Heart left ventricle (tissue), 16 donors: ENCODE measurements at regions not wholly inside any gene's neighbourhood (a gene's known extent, or its start where the extent isn't known, plus 50 kb on each side); places are given as distances from the start of the nearest gene placed in this dataset.
A peak's percentile ranks its signal among the peaks of the same experiment; 100 is the strongest.

Experiments used
- ATAC-seq, 4 donors: fragments of 200-7000 bp; cut with Tn5 transposase; one replicate each; pipeline ENCODE4 v1.9.1; 2020 to 2022; ENCODE audit warnings: moderate library complexity in 4 of 4, mild to moderate bottlenecking in 3 of 4, moderate number of reproducible peaks in 1 of 4
- DNase-seq, 5 donors: peaks; one replicate each; pipeline ENCODE4 v3.0.0-alpha.2; 2020
- H3K27ac ChIP-seq, 12 donors: fragments of 200-600 bp; sonication (generic) in 4 of 12; one replicate each; pipeline versions ENCODE4 v1.5.0 to v1.8.0; 2016 to 2022; ENCODE audit warnings: mild to moderate bottlenecking in 2 of 12
- H3K27me3 ChIP-seq, 9 donors: fragments of 200-600 bp; sonication (generic) in 2 of 9; one replicate each; pipeline versions ENCODE4 v1.5.1 to v1.8.0; 2016 to 2022; ENCODE audit warnings: mild to moderate bottlenecking in 3 of 9
- H3K36me3 ChIP-seq, 9 donors: fragments of 200-600 bp; sonication (generic) in 2 of 9; one replicate each; pipeline versions ENCODE4 v1.5.0 to v1.8.0; 2018 to 2022; ENCODE audit warnings: mild to moderate bottlenecking in 2 of 9
- H3K4me1 ChIP-seq, 12 donors: fragments of 200-600 bp; sonication (generic) in 4 of 12; one replicate each; pipeline versions ENCODE4 v1.5.0 to v1.8.0; 2016 to 2022; ENCODE audit warnings: mild to moderate bottlenecking in 3 of 12
- H3K4me3 ChIP-seq, 12 donors: fragments of 200-600 bp; sonication (generic) in 4 of 12; one replicate each; pipeline versions ENCODE4 v1.5.0 to v1.8.0; 2017 to 2022; ENCODE audit warnings: mild to moderate bottlenecking in 9 of 12, moderate library complexity in 4 of 12
- H3K9me3 ChIP-seq, 12 donors: fragments of 200-600 bp; sonication (generic) in 4 of 12; one replicate each; pipeline versions ENCODE4 v1.5.0 to v1.8.0; 2016 to 2022; ENCODE audit warnings: mild to moderate bottlenecking in 1 of 12
- CTCF ChIP-seq, 12 donors: fragments of 200-600 bp; sonication (generic) in 4 of 12; IDR thresholded peaks; one replicate each; pipeline versions ENCODE4 v1.5.0 to v1.8.0; 2018 to 2022; ENCODE audit warnings: antibody characterized with exemption in 12 of 12, mild to moderate bottlenecking in 5 of 12
- POLR2A ChIP-seq, 2 donors: fragments of 450-650 bp; IDR thresholded peaks; one replicate each; pipeline ENCODE4 v1.6.1; 2017; ENCODE audit warnings: antibody characterized with exemption in 2 of 2, mild to moderate bottlenecking in 2 of 2, moderate library complexity in 2 of 2
- WGBS, 4 donors: extraction: QIAGEN DNeasy Blood & Tissue Kit in 2 of 4; methylation state at CpG; one replicate each; pipeline versions ENCODE4 v1.1.5 to v1.1.7; 2013 to 2018; 5-methylcytosine and 5-hydroxymethylcytosine counted together
- intact Hi-C, 10 donors: fragments of 100-400 bp; cut with DNase I; formaldehyde crosslinking; loops; one replicate each; pipeline versions ENCODE4 v1.11.1 to v1.14.2; 2022
- donor health status: ischemic (EF 13 %, LVEDD 7.1; RV severe dilation, severe dysfunction).
- donor health status: healthy with polysubstance abuse.
- donor health status: DM: no; HTN: yes; CAD: no.
- donor health status: DM: no; HTN: no; CAD: no.
- donor health status: ischemic (EF 25% LVEDD 6.9; RV normal size, moderate dysfunction).
- donor health status: ischemic (EF 25% LVEDD 5.7; RV mildly dilated, moderate dysfunction).
- donor health status: healthy.
- donor health status: DM: yes; HTN: yes; CAD: no.
- donor health status: ischemic (EF 35%, LVEDD 5.7; RV mildly dilated, moderate dysfunction).
- donor health status: nonischemic (EF 11% LVEDD 7.7; RV severe dilation, severe dysfunction).
- donor health status: DM: yes; HTN: yes; CAD: no.
- donor health status: PGD.
- donor health status: ischemic (EF 29% LVEDD 5.4; RV normal size, mild dysfunction).
- donor health status: nonischemic (EF 23%, LVEDD 6.1; RV moderate dilation, normal function).

- Histone ChIP-seq H3K9me3 (no peaks in the 10 kb centered on the region), H3K4me1 (peaks cover 0 to 13% (median 3%) of the 10 kb centered on the region in 12 donors), H3K27ac (no peak overlapping the region), H3K27me3 (no peaks in the 10 kb centered on the region), H3K36me3 (no peaks in the 10 kb centered on the region), H3K4me3 (no peak overlapping the region)
- no peak for DNase-seq
- 92 to 97% (median 97%) methylated on average over 2 of the region's 2 CpGs for WGBS, 4 donors
- intact Hi-C loops, result no loop called here
- no peak for TF ChIP-seq CTCF (IDR thresholded peaks at IDR 0.05)
- no peak for TF ChIP-seq POLR2A (IDR thresholded peaks at IDR 0.05)
- ATAC-seq, result no peak
Measured at GRCh38 chr5:33310451-33310850, 130.3 kb upstream of the TARS1 start.

GRCh38 chr5:33311893-33312292, 128.9 kb upstream of the TARS1 start:
- intact Hi-C loops, result no loop called here
- no peak overlapping the region for H3K27ac ChIP-seq
- no peaks in the 10 kb centered on the region for H3K36me3 ChIP-seq
- no peak for TF ChIP-seq CTCF (IDR thresholded peaks at IDR 0.05)
- no peak for TF ChIP-seq POLR2A (IDR thresholded peaks at IDR 0.05)
- DNase-seq (no peak), ATAC-seq (peak in 1 of 4 donors; percentile 53)
- no peaks in the 10 kb centered on the region for H3K27me3 ChIP-seq
- no peak overlapping the region for H3K4me3 ChIP-seq
- peaks cover 0 to 4% (median 0%) of the 10 kb centered on the region in 12 donors for H3K4me1 ChIP-seq
- no peaks in the 10 kb centered on the region for H3K9me3 ChIP-seq

GRCh38 chr5:33312571-33313549, 127.9 kb upstream of the TARS1 start:
- intact Hi-C loops, result no loop called here
- whole genome bisulfite sequencing, 4 donors, result 93 to 99% (median 96%) methylated on average over 4 of the region's 4 CpGs
- no peak overlapping the region for H3K4me3 ChIP-seq
- ATAC-seq (no peak), DNase-seq (no peak)
- no peaks in the 10 kb centered on the region for H3K27me3 ChIP-seq
- no peaks in the 10 kb centered on the region for H3K9me3 ChIP-seq
- no peak overlapping the region for H3K27ac ChIP-seq
- TF ChIP-seq CTCF (IDR thresholded peaks at IDR 0.05), result no peak
- TF ChIP-seq POLR2A (IDR thresholded peaks at IDR 0.05), result no peak
- H3K36me3 ChIP-seq, result no peaks in the 10 kb centered on the region
- H3K4me1 ChIP-seq, result no peaks in the 10 kb centered on the region

DNA sequence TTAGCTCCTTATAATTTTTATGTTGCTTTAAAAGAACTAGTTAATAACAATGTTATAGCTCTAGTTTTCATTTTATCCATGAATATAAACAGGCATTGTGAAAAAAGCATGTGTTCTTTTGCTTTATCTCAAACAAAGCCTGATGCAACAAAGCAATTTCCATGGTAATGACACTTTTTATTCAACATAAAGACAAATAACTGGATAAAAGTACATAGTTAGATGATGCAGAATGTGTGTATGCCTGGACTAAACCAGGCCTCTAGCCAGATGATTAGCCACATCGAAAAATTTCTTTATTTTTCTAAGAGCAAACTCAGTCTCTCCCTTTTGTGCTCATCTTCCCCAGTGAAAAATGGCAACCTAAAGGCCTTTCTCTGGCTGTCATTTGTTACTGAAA, 125.6 kb upstream of the TARS1 start:
- Histone ChIP-seq H3K27ac (no peak overlapping the region), H3K4me1 (peaks cover 0 to 8% (median 0%) of the 10 kb centered on the region in 12 donors), H3K9me3 (no peaks in the 10 kb centered on the region), H3K27me3 (no peaks in the 10 kb centered on the region), H3K36me3 (no peaks in the 10 kb centered on the region), H3K4me3 (no peak overlapping the region)
- TF ChIP-seq POLR2A (IDR thresholded peaks at IDR 0.05) (no peak), CTCF (IDR thresholded peaks at IDR 0.05) (no peak)
- WGBS, 4 donors, result 81 to 93% (median 88%) methylated on average over 1 of the region's 1 CpG
- no peak for ATAC-seq
- intact Hi-C loops, result no loop called here
- no peak for DNase-seq
